GM12878 (cell line): ENCODE measurements at regions not wholly inside any gene's neighbourhood (a gene's known extent, or its start where the extent isn't known, plus 50 kb on each side); places are given as distances from the start of the nearest gene placed in this dataset.

ENCODE experiments used
- EZH2 ChIP-seq: IDR thresholded peaks from 2 replicates; pipeline ENCODE4 v1.6.1; 2012; ENCODE audit warnings: low read depth, mild to moderate bottlenecking, control low read depth, inconsistent platforms, low read length, borderline replicate concordance; ENCODE audit not compliant: control insufficient read depth
- MYC ChIP-seq: IDR thresholded peaks from 2 replicates; pipeline ENCODE4 v1.6.1; 2011; ENCODE audit warnings: mild to moderate bottlenecking, low read length, moderate library complexity, inconsistent platforms; ENCODE audit not compliant: insufficient read depth, insufficient replicate concordance, insufficient read length, severe bottlenecking

GRCh38 chr2:235199128-235199527 lies 247.3 kb downstream of the SH3BP4 start:
- TF ChIP-seq MYC (no peak), EZH2 (no peak)
